Suppressor macrophage (primary cell): ENCODE measurements at regions not wholly inside any gene's neighbourhood (a gene's known extent, or its start where the extent isn't known, plus 50 kb on each side); places are given as distances from the start of the nearest gene placed in this dataset.

Experiments
- DNase-seq, 4 experiments: peaks; one replicate each; pipeline ENCODE4 v3.0.0-alpha.2; 2020 to 2022

DNA sequence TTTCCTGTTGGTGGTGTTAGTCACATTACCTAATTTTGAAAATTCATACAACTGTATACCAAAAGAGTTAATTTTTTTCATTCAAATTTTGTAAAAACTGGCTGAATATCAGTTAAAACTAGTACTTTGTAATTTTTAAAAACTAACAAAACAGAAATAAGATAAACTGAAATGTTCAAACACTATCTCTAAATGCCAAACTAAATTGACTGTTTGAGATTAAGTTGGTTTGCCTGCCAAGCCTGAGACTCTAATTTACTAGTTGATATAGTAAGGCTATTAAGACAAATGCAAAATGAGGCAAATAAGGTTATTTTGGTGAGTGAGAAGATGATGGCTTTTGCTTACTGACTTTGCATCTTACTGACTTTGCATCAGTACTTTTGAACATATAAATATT, 1134.9 kb upstream of the LRRN3 start:
- DNase-seq: no peak

DNA sequence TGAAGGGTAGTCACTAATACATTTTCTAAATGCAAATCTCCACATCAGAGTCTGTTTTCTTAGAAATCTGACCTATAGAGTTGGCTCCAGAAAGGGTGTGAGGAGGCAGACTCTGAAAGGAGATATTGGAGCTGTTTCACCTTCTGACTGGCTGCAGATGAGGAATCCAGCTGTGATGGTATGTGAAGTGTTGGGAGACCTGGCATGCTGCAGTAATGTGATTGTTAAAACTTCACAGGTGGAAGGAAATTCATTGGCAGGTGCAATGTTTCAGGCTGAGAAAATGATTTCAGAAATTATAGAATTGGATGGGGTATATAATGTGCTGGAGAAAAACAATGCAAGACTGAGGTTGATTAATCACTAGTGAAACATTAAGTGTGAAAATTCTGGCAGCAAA, 1134.0 kb upstream of the LRRN3 start:
- no peak for DNase-seq

DNA sequence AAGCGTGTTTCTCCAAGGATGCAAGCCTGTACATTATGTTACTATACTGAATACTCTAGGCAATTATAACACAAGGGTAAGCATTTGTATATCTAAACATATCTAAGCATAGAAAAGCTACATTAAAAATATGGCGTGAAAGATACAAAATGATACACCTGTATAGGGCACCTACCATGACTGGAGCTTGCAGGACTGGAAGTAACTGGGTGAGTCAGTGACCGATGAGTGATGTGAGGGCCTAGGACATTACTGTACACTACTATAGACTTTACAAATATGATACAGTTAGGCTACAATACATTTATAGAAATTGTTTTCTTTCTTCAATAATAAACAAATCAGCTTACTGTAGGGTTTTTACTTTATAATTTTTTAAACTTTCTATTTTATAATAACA, 1127.2 kb upstream of the LRRN3 start:
- no peak for DNase-seq

DNA sequence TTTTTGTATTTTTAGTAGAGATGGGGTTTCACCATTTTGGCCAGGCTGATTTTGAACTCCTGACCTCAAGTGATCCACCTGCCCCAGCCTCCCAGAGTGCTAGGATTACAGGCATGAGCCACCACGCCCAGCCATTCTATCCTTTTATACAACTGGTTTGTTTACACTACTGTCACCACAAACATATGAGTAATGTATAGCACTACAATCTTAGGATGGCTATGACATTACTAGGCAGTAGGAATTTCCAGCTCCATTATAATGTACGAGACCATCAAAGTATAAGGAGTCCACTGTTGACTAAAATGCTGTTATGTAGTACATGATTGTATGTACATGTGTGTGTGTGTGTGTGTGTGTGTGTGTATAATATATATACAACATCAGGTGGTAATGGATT, 1126.1 kb upstream of the LRRN3 start:
- no peak for DNase-seq

DNA sequence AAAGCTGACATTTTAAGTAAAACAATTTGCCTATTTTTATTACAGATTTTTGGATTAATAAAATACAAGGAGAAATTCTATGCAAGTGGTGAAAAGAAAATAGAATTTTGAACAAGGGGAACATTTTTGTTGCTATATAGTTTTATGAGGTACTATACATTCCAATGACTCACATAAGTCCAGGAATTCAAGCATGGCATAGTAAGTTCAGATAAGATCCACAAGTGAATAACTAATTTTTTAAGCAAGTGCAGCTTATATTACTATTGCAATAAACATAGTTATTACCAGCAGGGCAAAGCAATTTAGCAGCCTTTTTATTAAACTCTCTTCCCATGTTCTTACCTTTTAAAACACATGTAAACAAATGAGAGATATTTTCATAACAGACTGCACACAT, 1123.5 kb upstream of the LRRN3 start:
- DNase-seq: no peak

DNA sequence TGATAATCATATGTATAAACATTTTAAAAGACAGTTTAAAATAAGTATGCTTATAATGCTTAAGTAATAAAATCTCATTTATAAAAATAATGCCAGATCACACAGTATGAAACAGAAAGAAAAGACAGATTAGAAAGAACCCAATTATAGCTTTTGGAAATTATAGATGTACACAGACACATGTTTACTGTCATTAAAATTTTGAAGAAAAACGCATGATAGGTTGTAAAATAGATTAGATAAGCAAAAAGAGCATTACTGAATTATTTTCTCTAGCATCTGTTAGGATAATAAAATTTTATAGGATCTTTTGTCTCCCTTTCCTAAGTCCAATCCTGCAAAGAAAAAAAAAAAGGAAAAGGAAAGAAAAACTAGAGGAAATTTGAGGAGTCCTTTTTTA, 1107.3 kb upstream of the LRRN3 start:
- no peak for DNase-seq

DNA sequence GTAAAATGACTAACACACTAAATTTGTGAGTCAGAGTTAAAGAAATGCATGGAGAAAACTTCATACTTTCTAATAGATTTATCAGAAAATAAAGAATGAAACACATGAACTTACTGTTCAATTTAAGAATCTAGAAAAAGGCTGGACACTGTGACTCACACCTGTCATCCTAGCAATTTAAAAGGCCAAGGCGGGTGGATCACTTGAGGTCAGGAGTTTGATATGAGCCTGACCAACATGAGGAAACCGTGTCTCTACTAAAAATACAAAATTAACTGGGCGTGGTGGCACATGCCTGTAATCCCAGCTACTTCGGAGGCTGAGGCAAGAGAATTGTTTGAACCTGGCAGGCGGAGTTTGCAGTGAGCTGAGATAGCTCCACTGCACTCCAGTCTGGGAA, 1106.2 kb upstream of the LRRN3 start:
- no peak for DNase-seq

DNA sequence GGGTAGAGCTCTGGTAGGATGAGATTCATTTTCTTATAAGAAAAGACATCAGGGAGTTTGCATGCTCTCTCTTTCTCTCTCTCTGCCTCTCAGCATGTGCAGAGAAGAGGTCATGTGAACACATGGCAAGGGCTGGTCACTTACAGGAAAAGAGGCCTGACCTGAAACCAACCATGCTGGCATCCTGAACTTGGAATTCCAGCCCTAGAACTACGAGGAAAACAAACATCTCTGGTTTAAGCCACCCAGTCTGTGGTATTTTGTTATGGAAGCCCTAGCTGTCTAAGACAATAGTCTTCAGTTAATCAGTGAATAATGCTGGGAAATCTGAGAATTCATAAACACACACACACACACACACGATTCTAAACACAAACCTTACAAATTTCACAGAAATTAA, 1104.2 kb upstream of the LRRN3 start:
- DNase-seq: no peak

DNA sequence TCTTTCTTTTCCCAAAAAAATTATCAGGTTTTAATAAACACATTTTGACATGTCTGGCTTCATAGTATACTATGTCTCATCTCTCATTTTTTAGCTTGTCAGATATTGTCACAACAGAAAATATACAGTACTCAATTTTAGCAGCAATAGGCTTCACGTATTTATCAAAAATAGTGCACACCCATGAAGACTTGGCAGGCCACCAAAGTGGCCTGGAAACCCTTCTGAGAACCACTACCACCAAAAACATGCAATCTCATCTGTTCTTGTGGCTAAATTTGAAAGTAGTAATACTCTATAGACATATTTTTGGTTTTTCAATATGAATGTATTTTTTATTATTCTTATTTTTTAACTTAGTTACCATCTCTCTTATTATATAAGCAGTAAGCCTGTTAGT, 1094.5 kb upstream of the LRRN3 start:
- no peak for DNase-seq

DNA sequence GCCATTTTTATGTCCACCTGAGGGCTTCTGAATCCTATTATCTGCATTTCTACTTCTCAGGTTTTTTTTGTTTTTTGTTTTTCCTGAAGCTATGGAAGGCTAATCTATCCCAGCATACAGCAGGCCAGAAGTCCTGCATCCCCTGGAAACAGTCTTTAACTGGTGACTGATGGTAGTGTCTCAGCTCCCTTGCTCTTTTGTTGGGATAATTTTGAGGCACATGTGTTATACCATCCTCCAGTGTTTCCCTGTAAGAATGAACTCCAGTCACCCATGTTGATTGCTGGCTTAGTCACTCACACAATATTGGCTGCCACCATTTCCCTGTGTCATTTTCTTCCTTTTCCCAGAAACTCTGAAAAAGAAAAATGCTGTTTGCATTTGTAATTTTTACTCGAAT, 1094.0 kb upstream of the LRRN3 start:
- no peak for DNase-seq

DNA sequence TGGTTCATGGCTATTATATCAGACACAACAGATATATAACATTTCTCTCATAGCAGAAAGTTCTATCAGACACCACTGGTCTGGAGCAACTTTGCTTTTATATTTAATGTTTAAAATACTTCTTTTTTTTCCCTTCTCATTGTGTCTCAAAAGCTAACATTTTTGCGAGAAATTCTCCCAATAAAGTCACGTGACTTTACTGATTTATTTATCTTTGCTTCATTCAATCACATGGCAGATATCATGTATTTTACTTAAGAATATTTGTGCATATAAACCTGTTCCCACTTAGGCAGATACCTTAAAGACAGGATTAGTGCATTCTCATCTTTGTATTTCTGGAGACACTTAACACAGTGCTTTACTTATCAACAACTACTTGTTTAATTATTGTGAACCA, 1093.1 kb upstream of the LRRN3 start:
- no peak for DNase-seq

DNA sequence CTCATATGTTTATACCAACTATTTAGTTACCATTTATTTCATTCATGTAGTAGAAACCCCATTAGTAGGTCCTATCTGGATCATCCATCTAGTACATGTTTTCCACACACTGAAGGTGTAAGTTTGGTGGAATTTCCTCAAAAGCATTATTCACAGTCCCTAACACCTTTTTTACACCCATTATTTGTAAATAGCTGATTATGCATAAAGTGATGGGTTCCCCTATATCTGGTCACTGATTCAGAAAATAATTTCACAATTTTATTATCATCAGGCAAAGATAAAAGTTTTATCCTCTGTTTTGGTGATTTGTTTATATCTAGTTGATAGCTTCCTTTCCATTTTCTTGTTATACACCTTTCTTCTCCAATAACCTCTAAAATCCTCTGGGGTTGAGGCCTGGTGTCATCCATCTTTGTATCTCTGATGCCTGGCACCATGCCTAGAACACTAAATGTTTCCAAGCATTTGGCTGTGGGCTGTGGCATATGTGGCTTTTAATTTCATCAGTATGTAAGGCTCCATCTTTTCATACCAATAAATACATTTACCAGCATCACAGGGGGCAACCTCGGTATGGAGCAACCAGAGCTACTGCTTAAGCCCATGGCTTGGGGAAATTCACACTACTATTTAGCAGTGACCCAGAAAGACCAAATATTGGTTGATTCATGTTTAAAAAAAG, 1089.5 kb upstream of the LRRN3 start:
- DNase-seq: no peak

DNA sequence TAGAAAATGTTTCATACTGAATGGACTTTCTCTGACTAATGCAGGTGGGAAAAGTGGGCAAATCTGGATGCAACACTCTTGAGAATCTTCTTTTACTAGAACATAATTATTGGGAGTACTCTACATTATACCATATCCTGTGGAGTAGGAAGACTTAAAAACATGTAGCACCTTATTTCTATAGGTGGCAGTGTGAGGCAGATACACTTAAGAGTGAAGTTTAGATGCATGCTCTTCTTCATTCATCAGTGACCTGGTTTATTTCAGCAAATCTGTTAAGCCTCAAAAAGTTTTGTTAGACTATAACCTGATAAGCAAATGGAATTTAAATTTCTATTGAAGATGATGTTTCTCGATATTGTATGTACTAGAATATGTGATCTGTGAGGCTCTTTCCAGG, 1087.1 kb upstream of the LRRN3 start:
- no peak for DNase-seq

DNA sequence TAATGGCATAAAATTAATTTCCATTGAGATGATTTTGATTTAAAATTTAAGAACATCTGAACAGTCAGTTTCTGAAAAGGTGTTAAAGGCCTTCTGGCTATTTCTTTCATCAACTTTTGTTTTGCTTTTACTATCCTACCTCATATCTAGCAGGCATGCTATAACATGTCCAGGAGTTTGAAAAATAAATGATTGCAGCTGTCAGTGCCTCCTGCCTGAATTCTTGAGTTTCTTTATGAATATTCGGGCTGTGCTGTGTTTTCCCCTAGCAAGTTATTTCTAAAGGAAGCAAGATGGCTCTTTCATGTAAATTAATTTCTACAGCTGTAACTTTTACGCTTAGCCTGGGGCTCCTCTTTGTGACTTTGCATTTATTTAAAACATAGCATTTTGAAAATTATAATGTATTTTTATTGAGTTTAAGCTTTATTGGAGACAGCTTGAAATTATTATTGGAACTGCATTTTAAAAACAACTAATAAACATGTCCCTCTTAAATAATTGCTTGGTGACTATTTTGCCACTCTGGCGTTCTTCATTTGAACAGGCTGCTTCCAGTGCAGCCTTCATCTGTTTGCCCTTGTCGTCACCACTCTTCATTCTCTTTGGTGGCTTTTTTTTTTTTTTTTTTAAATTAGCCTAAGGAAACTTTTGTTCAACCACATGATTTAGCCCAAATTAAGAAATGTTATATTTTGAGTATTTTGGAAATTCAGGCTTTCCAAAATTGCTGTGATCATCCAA, 1083.4 kb upstream of the LRRN3 start:
- DNase-seq: no peak

DNA sequence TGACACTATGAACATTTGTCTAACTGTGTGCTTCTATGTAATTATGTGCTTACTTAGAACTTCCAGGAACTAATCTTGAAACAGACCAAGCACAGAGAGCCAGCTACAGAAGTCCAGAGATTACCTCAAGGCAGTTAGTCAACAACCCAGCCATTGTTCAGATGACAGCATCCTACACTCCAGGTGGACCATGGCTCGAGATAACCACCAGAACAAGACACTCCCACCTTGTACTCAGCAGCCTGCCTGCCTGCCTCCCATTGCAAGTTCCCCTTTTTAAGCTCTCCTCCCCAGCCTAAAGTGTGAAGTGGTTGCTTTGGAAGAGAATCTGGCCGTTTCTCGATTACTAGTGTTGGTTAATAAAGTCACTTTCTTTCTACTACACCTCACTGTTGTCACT, 1080.6 kb upstream of the LRRN3 start:
- DNase-seq: no peak

DNA sequence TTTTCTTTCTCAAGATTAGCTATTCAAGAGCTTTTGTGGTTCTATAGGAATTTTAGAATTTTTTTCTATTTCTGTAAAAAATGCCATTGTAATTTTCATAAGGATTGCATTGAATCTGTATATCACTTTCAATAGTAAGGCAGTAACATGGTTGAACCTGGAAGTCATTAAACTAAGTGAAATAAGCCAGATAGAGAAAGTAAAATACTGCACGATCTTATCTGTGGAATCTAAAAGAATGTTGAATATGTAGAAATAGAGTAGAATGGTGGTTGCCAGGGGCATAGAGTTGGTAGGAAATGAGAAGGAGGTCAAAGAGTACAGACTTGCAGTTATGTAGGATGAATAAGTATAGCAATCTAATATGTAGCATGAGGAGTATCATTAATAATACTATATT, 1073.5 kb upstream of the LRRN3 start:
- no peak for DNase-seq

DNA sequence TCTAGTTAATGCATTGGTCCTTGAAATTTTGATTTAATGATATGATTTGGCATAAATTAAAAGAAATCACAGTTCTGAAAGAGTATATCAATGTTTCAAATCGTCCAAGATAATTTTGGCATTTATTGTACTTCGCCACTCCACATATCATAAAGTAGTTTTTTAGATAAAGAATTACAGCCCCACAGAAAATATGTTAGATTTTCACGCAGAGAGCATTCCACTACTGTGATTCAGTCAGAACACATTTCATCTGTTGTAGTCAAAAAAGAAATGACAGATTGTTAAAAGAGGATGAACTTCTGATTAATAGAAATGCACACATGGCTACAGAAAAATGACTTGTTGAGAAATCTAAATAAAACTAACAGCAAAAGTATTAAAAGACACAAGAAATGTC, 1063.5 kb upstream of the LRRN3 start:
- DNase-seq: no peak

DNA sequence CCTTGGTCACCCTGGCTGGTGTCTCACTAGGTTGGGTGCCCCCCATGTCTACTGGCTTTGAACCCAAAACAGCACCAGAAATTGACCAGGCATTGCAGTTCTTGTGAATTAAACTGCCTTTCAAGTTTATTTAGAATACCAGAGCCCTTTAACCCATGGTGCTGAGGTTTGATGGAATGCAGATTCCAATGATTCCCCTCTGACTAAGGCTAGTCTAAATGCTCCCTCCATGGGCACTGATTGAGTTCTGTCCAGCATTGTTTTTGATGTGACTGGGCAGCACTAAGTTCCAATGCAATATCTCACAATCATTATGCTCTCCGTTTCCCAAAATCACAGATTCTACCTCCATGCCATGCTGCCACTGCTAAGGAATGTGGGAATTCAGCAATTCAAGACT, 1047.4 kb upstream of the LRRN3 start:
- no peak for DNase-seq

DNA sequence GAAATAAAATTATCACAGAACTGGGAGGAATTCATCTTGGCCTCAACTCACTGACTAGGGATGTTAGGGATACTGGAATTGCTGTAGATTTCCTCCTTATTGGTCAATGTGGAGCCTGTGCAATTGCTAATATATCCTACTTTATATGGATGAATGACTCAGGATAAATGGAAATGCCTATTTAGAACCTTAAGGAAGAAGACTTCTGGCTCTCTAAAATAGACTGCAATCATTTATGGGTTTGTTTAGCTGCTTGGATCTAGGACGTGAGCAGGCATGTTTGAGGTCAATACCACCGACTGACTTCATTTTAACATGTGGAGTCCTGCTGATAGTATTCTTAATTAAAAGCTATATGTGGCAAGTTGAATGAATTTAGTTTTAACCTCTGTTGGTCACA, 1040.1 kb upstream of the LRRN3 start:
- no peak for DNase-seq

DNA sequence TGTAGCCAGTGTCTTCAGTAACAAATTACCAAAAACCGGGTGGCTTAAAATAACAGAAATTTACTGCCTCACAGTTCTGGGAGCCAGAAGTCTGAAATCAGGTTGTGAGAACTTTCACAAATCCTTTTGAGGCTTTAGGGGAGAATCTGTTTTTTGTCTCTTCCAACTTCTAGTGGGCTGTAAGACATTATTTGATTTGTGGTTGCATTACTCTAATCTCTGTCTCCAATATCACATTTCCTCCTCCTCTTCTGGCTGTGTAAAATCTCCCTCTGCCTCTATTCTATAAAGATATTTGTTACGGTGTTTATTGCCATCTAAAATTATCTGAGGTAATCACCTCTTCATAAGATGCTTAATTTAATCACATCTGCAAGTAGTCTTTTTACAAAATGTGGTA, 1039.6 kb upstream of the LRRN3 start:
- DNase-seq: no peak

DNA sequence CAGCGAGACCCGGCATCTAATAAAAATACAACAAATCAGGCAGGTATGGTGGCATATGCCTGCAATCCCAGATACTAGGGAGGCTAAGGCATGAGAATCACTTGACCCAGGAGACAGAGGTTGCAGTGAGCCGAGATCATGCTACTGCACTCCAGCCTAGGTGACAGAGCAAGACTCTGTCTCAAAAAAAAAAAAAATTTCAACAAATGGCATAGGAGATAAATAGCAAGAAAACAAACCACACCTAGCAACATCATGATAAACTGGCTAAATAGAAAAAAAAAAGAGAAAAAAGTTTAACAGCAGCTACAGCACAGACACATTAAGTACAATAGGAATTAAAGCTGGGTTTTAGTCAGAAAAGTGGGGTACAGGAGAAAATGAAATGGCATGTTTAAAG, 1034.6 kb upstream of the LRRN3 start:
- no peak for DNase-seq

DNA sequence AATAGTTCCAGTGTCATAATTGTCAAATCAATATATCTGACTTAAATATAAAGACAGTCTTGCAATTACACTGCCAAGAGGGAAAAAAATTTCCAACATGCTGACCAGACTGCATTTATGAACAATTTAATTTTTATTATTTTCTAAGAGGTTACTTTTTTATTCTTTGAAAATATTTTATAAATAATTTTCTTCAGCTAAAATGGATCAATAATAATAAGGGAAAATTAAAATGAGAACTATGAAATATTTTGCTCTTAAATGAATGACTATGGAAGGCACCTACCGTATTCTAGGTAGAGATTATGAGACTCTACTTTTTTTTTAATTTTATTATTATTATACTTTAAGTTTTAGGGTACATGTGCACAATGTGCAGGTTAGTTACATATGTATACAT, 1032.5 kb upstream of the LRRN3 start:
- DNase-seq: no peak

DNA sequence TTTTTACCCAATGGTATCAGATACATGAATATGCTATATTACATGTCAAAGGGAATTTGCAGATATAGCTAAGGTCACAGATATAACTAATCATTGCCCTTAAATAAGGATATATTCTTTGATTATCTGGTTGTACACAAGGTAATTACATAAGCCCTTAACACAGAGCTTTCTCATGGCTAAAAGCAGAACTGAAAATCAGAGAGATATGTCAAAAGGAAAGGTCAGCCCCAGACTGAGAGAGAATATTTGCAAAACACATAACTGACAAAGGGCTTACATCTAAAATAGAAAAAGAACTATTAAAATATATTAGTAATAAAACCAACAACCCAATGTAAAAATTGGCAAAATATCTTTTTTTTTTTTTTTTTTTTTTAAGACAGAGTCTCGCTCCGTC, 1029.5 kb upstream of the LRRN3 start:
- no peak for DNase-seq

DNA sequence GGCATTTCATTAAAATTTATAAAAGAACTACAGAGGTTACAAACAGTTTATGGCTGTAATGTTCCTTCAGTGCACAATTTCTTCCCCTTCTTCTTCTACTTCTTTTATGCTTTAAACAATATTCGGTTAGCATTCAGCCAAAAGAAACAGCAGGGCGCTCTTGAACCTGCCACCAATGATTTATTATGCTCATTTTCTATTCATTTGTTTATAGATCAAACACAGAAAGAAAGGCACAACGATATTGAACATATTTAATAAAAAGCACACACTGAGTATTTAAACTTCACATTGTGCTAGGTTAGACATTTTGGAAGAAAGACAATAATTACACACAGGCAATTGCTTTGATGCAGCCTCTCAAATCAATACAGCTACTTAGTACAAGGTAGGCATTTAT, 1025.8 kb upstream of the LRRN3 start:
- no peak for DNase-seq

DNA sequence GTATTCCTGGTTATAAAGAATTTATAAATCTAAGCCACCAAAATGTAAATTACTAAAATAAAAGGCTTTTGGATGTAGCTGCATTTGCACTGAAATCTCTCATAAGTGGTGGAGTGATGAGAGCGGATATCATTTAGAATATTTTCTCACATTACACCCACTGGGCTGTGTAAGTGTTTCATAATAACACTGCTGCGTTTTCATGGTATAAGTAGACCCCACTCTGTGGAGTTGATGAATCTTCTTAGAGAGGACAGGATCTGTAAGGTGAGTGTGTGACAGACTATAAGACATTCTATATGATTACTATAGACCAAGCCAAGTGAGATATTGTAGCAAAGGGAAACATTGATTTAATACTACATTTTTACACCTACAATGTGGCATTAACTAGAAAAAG, 1024.1 kb upstream of the LRRN3 start:
- DNase-seq: no peak
